ENCODE measurements at regions not wholly inside any gene's neighbourhood (a gene's known extent, or its start where the extent isn't known, plus 50 kb on each side); places are given as distances from the start of the nearest gene placed in this dataset.

- Histone ChIP-seq H2BK120ac (ENCODE audit: low read depth, low read length) (peak overlapping the region; percentile 70), H4K8ac (ENCODE audit: low read depth in 2 of 2, low read length in 2 of 2) (peak overlapping the region in 1 of 2 experiments; percentile 67; a peak in 1 of 4 replicates), H3K27me3 (ENCODE audit: control insufficient read depth, insufficient read depth, low read length) (no peaks in the 10 kb centered on the region), H3K79me1 (ENCODE audit: low read depth in 1 of 2, low read length in 2 of 2) (no peaks in the 10 kb centered on the region), H4K5ac (ENCODE audit: low read depth, low read length) (no peak overlapping the region), H2AK9ac (replicated peaks; ENCODE audit: low read depth, low read length, poor library complexity) (peak overlapping the region; percentile 31), H3K9ac (ENCODE audit: low read depth, low read length) (no peak overlapping the region), H3K9me1 (ENCODE audit: insufficient read depth, low read length) (0 out of 2 replicates have a peak, but pooled peaks cover 4% of the 10 kb centered on the region), H3K4me3 (ENCODE audit: insufficient read depth, low read depth, low read length) (no peak overlapping the region), H3K4ac (ENCODE audit: low read depth, low read length) (no peak overlapping the region), H3K9me3 (ENCODE audit: control insufficient read depth, insufficient read depth, low read length) (peaks cover 3% of the 10 kb centered on the region; the same call in 1 of the 2 replicates), H3K27ac (ENCODE audit: insufficient read depth, low read length) (no peak overlapping the region), H2AFZ (replicated peaks; ENCODE audit: low read length, poor library complexity) (peak overlapping the region; percentile 67), H2BK20ac (ENCODE audit: low read depth, low read length) (peak overlapping the region; percentile 24; the same call in 1 of the 2 replicates), H3K14ac (replicated peaks; ENCODE audit: low read depth, low read length) (peak overlapping the region; percentile 48), H4K91ac (ENCODE audit: insufficient read depth, low read depth, low read length) (peak overlapping the region; percentile 57), H2AK5ac (ENCODE audit: low read depth, low read length) (0 out of 2 replicates have a peak overlapping the region, but pooled peaks have one; percentile 4), H3K23ac (ENCODE audit: low read depth, low read length) (no peak overlapping the region), H3K36me3 (ENCODE audit: control insufficient read depth, insufficient read depth, low read length) (no peaks in the 10 kb centered on the region), H3K4me1 (ENCODE audit: control insufficient read depth, insufficient read depth, low read length) (peaks cover 17% of the 10 kb centered on the region), H3K56ac (ENCODE audit: extremely low read depth, insufficient read depth, low read length) (no peak overlapping the region), H2BK5ac (ENCODE audit: low read depth, low read length, poor library complexity, severe bottlenecking) (no peak overlapping the region), H2BK15ac (ENCODE audit: low read depth, low read length) (0 out of 3 replicates have a peak overlapping the region, but pooled peaks have one; percentile 37), H4K20me1 (ENCODE audit: insufficient read depth, low read length) (no peaks in the 10 kb centered on the region), H3K18ac (ENCODE audit: low read depth, low read length) (no peak overlapping the region), H3K4me2 (ENCODE audit: low read depth, low read length) (no peak overlapping the region)
- POLR2A ChIA-PET (ENCODE audit: unreplicated experiment): no interaction called here
- DNase-seq (peak; percentile 91), ATAC-seq (ENCODE audit: low read depth) (peak; percentile 89)
- BruUV-seq (replicated peaks): no TSS peak
- dilution Hi-C loops (cut with HindIII; ENCODE audit: low sequenced_read_pairs, unreplicated experiment): no loop called here
- in situ Hi-C loops (cut with MboI; ENCODE audit: low sequenced_read_pairs): no loop called here
- WGBS, 2 experiments (ENCODE audit: extremely low coverage in 2 of 2, insufficient read length in 1 of 2): no CpG with 5 or more reads among the region's 11 CpGs
- peak; percentile 97 for TF ChIP-seq MAZ (IDR thresholded peaks at IDR 0.05; ENCODE audit: borderline replicate concordance, low read depth, low read length)
- TF ChIP-seq SMC3 (IDR thresholded peaks at IDR 0.05; ENCODE audit: low read depth, low read length): no peak
- intact Hi-C loops (cut with micrococcal nuclease): no loop called here
- CTCF ChIA-PET: no interaction called here
Observed at GRCh38 chr22:35477911-35478582, 62.6 kb upstream of the RASD2 start.

Measured in IMR-90 (cell line).